Testis (tissue), 2 donors: ENCODE measurements at regions not wholly inside any gene's neighbourhood (a gene's known extent, or its start where the extent isn't known, plus 50 kb on each side); places are given as distances from the start of the nearest gene placed in this dataset.

Experiments
- DNase-seq: peaks from one replicate; pipeline ENCODE4 v3.0.0-alpha.2; 2019
- H3K27ac ChIP-seq, 2 donors: fragments of 200-600 bp; sonication (generic); one replicate each; pipeline ENCODE4 v1.5.1; 2019
- H3K27me3 ChIP-seq: fragments of 200-600 bp; sonication (generic); one replicate; pipeline ENCODE4 v1.5.1; 2019
- H3K36me3 ChIP-seq: fragments of 200-600 bp; sonication (generic); one replicate; pipeline ENCODE4 v1.5.1; 2017; ENCODE audit warnings: low read depth; ENCODE audit errors: missing control alignments
- H3K4me1 ChIP-seq: fragments of 200-600 bp; sonication (generic); one replicate; pipeline ENCODE4 v1.5.1; 2019
- H3K4me3 ChIP-seq, 2 donors: fragments of 200-600 bp; sonication (generic); one replicate each; pipeline ENCODE4 v1.5.1; 2017 to 2019
- H3K9me3 ChIP-seq: fragments of 200-600 bp; sonication (generic); one replicate; pipeline ENCODE4 v1.5.1; 2017
- POLR2A ChIP-seq: fragments of 450-650 bp; IDR thresholded peaks from one replicate; pipeline ENCODE4 v1.6.1; 2017; ENCODE audit warnings: antibody characterized with exemption, mild to moderate bottlenecking, moderate library complexity
- WGBS, 2 donors: methylation state at CpG; one replicate each; pipeline ENCODE4 v1.1.5; 2018; 5-methylcytosine and 5-hydroxymethylcytosine counted together
- intact Hi-C: fragments of 100-400 bp; cut with DNase I; formaldehyde crosslinking; loops from one replicate; pipeline ENCODE4 v1.15.1; 2023; ENCODE audit warnings: low total_unique reads
- TF ChIP-seq, protein P1 (sequence below), 3 experiments: fragments of 450-650 bp in 2 of 3; fragments of 200-600 bp in 1 of 3; sonication (generic) in 1 of 3; IDR thresholded peaks; one replicate each; pipeline ENCODE4 v1.5.1; 2016 to 2019; ENCODE audit warnings: antibody characterized with exemption in 3 of 3, mild to moderate bottlenecking in 2 of 3, moderate library complexity in 1 of 3

- intact Hi-C loops = no loop called here
- no peaks in the 10 kb centered on the region for H3K9me3 ChIP-seq
- no peak for DNase-seq
- no peaks in the 10 kb centered on the region for H3K27me3 ChIP-seq
- no peak overlapping the region for H3K27ac ChIP-seq
- H3K4me1 ChIP-seq = no peaks in the 10 kb centered on the region
- 77 to 83% methylated on average over 4 of the region's 4 CpGs for WGBS, 2 donors
- no peak for TF ChIP-seq POLR2A
- TF ChIP-seq, protein P1, sequence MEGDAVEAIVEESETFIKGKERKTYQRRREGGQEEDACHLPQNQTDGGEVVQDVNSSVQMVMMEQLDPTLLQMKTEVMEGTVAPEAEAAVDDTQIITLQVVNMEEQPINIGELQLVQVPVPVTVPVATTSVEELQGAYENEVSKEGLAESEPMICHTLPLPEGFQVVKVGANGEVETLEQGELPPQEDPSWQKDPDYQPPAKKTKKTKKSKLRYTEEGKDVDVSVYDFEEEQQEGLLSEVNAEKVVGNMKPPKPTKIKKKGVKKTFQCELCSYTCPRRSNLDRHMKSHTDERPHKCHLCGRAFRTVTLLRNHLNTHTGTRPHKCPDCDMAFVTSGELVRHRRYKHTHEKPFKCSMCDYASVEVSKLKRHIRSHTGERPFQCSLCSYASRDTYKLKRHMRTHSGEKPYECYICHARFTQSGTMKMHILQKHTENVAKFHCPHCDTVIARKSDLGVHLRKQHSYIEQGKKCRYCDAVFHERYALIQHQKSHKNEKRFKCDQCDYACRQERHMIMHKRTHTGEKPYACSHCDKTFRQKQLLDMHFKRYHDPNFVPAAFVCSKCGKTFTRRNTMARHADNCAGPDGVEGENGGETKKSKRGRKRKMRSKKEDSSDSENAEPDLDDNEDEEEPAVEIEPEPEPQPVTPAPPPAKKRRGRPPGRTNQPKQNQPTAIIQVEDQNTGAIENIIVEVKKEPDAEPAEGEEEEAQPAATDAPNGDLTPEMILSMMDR (IDR thresholded peaks at IDR 0.05) = no peak
- no peak overlapping the region for H3K4me3 ChIP-seq
- H3K36me3 ChIP-seq = no peaks in the 10 kb centered on the region
These were observed 219.5 kb upstream of the DTNBP1 start for GRCh38 chr6:15882345-15882744.

DNA sequence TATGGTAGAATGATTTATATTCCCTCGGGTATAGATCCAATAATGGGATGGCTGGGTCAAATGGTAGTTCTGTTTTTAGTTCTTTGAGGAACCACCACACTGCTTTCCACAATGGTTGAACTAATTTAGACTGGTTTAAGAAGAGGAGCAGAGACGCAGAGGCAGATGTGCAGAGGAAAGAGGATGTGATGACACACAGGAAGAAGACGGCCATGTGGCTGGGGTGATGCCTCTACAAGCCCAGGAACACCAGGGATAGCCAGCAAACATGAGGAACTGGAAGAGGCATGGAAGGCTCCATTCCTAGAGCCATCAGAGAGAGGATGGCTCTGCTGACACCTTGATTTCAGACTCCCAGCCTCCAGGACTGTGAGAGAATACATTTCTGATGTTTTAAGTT lies 218.3 kb upstream of the DTNBP1 start:
- TF ChIP-seq, protein P1 (IDR thresholded peaks at IDR 0.05) = no peak
- no peak for TF ChIP-seq POLR2A
- Histone ChIP-seq H3K36me3 (no peaks in the 10 kb centered on the region), H3K27ac (no peak overlapping the region), H3K4me3 (no peak overlapping the region), H3K4me1 (no peaks in the 10 kb centered on the region), H3K27me3 (no peaks in the 10 kb centered on the region), H3K9me3 (no peaks in the 10 kb centered on the region)
- peak; percentile 28 for DNase-seq
- intact Hi-C loops = no loop called here
- WGBS, 2 donors = 82 to 89% methylated on average over 3 of the region's 3 CpGs

DNA sequence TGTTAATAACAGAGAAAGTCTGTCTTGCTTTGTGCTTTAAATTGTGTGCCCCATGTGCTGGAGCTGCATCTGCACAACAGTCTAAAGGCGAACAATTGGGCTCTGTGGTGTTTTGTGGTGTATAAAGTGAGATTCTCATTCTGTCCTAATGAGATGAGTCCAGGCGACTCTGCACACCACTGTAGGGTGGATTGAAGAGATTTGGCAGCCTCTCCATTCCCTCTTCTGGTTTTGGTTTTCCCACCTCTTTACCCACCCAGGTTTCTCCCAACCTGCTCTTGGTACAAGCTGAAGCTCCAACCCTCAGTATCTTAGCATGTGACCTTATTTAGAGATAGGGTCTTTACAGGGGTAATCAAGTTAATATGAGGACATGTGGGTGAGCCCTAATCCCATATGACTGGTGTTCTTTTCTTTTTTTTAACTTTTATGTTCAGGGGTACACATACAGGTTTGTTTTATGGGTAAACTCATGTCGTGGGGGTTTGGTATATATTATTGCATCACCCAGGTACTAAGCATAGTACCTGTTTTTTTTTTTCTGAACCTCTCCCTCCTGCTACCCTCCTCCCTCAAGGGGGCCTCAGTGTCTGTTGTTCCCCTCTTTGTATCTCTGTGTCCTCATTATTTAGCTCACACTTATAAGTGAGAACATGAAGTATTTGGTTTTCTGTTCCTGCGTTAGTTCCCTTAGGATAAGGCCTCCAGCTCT lies 217.6 kb upstream of the DTNBP1 start:
- Histone ChIP-seq H3K9me3 (no peaks in the 10 kb centered on the region), H3K4me3 (no peak overlapping the region), H3K36me3 (no peaks in the 10 kb centered on the region), H3K27ac (no peak overlapping the region), H3K4me1 (no peaks in the 10 kb centered on the region), H3K27me3 (no peaks in the 10 kb centered on the region)
- WGBS, 2 donors = 84 to 85% methylated on average over 4 of the region's 4 CpGs
- intact Hi-C loops = no loop called here
- TF ChIP-seq POLR2A = no peak
- TF ChIP-seq, protein P1 (IDR thresholded peaks at IDR 0.05) = no peak
- DNase-seq = no peak

GRCh38 chr6:15879371-15880261 lies 216.8 kb upstream of the DTNBP1 start:
- no peak for DNase-seq

More at GRCh38 chr6:15879371-15880261, 216.8 kb upstream of the DTNBP1 start:
- 46 to 50% methylated on average over 12 of the region's 12 CpGs for WGBS, 2 donors
- no peak overlapping the region for H3K4me3 ChIP-seq
- intact Hi-C loops = no loop called here
- no peak overlapping the region for H3K27ac ChIP-seq
- TF ChIP-seq POLR2A = no peak
- TF ChIP-seq, protein P1 (IDR thresholded peaks at IDR 0.05) = no peak
- no peaks in the 10 kb centered on the region for H3K36me3 ChIP-seq
- no peaks in the 10 kb centered on the region for H3K4me1 ChIP-seq
- no peaks in the 10 kb centered on the region for H3K27me3 ChIP-seq
- no peaks in the 10 kb centered on the region for H3K9me3 ChIP-seq
